GM19324 (cell line): ENCODE measurements at regions not wholly inside any gene's neighbourhood (a gene's known extent, or its start where the extent isn't known, plus 50 kb on each side); places are given as distances from the start of the nearest gene placed in this dataset.

ENCODE experiments used
- ATAC-seq: cut with Tn5 transposase; IDR thresholded peaks from one replicate; pipeline ENCODE4 v1.9.1; 2021; ENCODE audit warnings: mild to moderate bottlenecking, moderate library complexity; ENCODE audit not compliant: unreplicated experiment, low FRiP score

GRCh38 chr14:48936849-48937248 is 649.3 kb downstream of the RPS29 start:
- no peak for ATAC-seq

- no peak for ATAC-seq
These were observed 649.8 kb downstream of the RPS29 start for GRCh38 chr14:48936362-48936761.

- no peak for ATAC-seq
These were observed 661.0 kb downstream of the RPS29 start for GRCh38 chr14:48925184-48925583.

GRCh38 chr14:48914921-48915320 is 671.3 kb downstream of the RPS29 start:
- no peak for ATAC-seq

GRCh38 chr14:48914382-48914781 is 671.8 kb downstream of the RPS29 start:
- ATAC-seq, result no peak

- no peak for ATAC-seq
These were observed 685.6 kb downstream of the RPS29 start for GRCh38 chr14:48900565-48900964.

GRCh38 chr14:48890333-48890732 is 695.8 kb downstream of the RPS29 start:
- no peak for ATAC-seq

GRCh38 chr14:48876806-48877340 is 709.3 kb downstream of the RPS29 start:
- no peak for ATAC-seq

- ATAC-seq, result no peak
These were observed 711.5 kb downstream of the RPS29 start for GRCh38 chr14:48874711-48875110.

- no peak for ATAC-seq
These were observed 728.8 kb downstream of the RPS29 start for GRCh38 chr14:48857366-48857765.

- no peak for ATAC-seq
These were observed 733.0 kb downstream of the RPS29 start for GRCh38 chr14:48853159-48853558.

GRCh38 chr14:48849741-48850322 is 736.3 kb downstream of the RPS29 start:
- no peak for ATAC-seq

- ATAC-seq, result no peak
These were observed 743.4 kb downstream of the RPS29 start for GRCh38 chr14:48842785-48843184.

GRCh38 chr14:48826058-48826457 is 760.1 kb downstream of the RPS29 start:
- ATAC-seq, result no peak

- ATAC-seq, result no peak
These were observed 771.6 kb downstream of the RPS29 start for GRCh38 chr14:48814562-48814961.

GRCh38 chr14:48805315-48805714 is 780.9 kb downstream of the RPS29 start:
- ATAC-seq, result no peak

GRCh38 chr14:48792376-48793024 is 793.7 kb downstream of the RPS29 start:
- no peak for ATAC-seq

- no peak for ATAC-seq
These were observed 797.4 kb downstream of the RPS29 start for GRCh38 chr14:48788771-48789170.

GRCh38 chr14:48786498-48786897 is 799.7 kb downstream of the RPS29 start:
- ATAC-seq, result no peak

- ATAC-seq, result no peak
These were observed 814.5 kb downstream of the RPS29 start for GRCh38 chr14:48771717-48772116.

GRCh38 chr14:48751293-48751692 is 834.9 kb downstream of the RPS29 start:
- ATAC-seq, result no peak

- no peak for ATAC-seq
These were observed 838.0 kb downstream of the RPS29 start for GRCh38 chr14:48748151-48748675.
